GM23338 (cell line): ENCODE measurements at regions not wholly inside any gene's neighbourhood (a gene's known extent, or its start where the extent isn't known, plus 50 kb on each side); places are given as distances from the start of the nearest gene placed in this dataset.

Source experiments
- CREB1 ChIP-seq: fragments of 250-450 bp; sonication (Bioruptor Pico); IDR thresholded peaks from 2 replicates; pipeline ENCODE4 v1.5.0; 2020; ENCODE audit warnings: low read depth, mild to moderate bottlenecking, moderate library complexity
- CTCF ChIP-seq, 2 experiments: fragments of 200-600 bp in 1 of 2; sonication (generic) in 1 of 2; conservative IDR thresholded peaks; 2 replicates each; pipeline versions ENCODE4 v1.5.1 to v1.6.1; 2016 to 2017; ENCODE audit warnings: antibody characterized with exemption in 2 of 2, low read depth in 2 of 2, mild to moderate bottlenecking in 2 of 2, moderate library complexity in 1 of 2
- JUNB ChIP-seq: IDR thresholded peaks from one replicate; pipeline ENCODE4 v1.6.1; 2016; ENCODE audit warnings: antibody characterized with exemption; ENCODE audit not compliant: unreplicated experiment
- POLR2AphosphoS5 ChIP-seq: IDR thresholded peaks from 2 replicates; pipeline ENCODE4 v1.6.1; 2016; ENCODE audit warnings: antibody characterized with exemption, low read depth
- REST ChIP-seq: IDR thresholded peaks from one replicate; pipeline ENCODE4 v1.6.1; 2018; ENCODE audit warnings: antibody characterized with exemption; ENCODE audit not compliant: unreplicated experiment
- STAT1 ChIP-seq: IDR thresholded peaks from one replicate; pipeline ENCODE4 v1.6.1; 2016; ENCODE audit warnings: antibody characterized with exemption; ENCODE audit not compliant: unreplicated experiment
- ZNF114 ChIP-seq: fragments of 250-450 bp; sonication (Bioruptor Pico); IDR thresholded peaks from 2 replicates; pipeline ENCODE4 v1.5.0; 2020; ENCODE audit warnings: mild to moderate bottlenecking, moderate library complexity
- ZNF331 ChIP-seq: fragments of 250-450 bp; sonication (Bioruptor Pico); IDR thresholded peaks from 2 replicates; pipeline ENCODE4 v1.5.0; 2020; ENCODE audit warnings: low read depth, mild to moderate bottlenecking, moderate library complexity
- ZNF462 ChIP-seq: fragments of 250-450 bp; sonication (Bioruptor Pico); IDR thresholded peaks from 2 replicates; pipeline ENCODE4 v1.5.0; 2020; ENCODE audit warnings: mild to moderate bottlenecking, moderate library complexity

- TF ChIP-seq ZNF462 = no peak
- TF ChIP-seq ZNF331 (CRISPR knock-in tag) = no peak
- no peak for TF ChIP-seq STAT1
- TF ChIP-seq ZNF114 (CRISPR knock-in tag) = no peak
- TF ChIP-seq POLR2AphosphoS5 = no peak
- no peak for TF ChIP-seq REST
- no peak for TF ChIP-seq CTCF (conservative IDR thresholded peaks at IDR 0.05; ENCODE audit: low read depth in 2 of 2)
- TF ChIP-seq JUNB = no peak
- no peak for TF ChIP-seq CREB1 (CRISPR knock-in tag)
Measured at GRCh38 chr1:95402780-95403179, 168.8 kb downstream of the RWDD3 start (continued).
